ENCODE measurements at regions not wholly inside any gene's neighbourhood (a gene's known extent, or its start where the extent isn't known, plus 50 kb on each side); places are given as distances from the start of the nearest gene placed in this dataset.

GRCh38 chr21:36534656-36535055, 54.7 kb upstream of the CLDN14 start:
- no peak for TF ChIP-seq CTCF (IDR thresholded peaks at IDR 0.05)
- no peak for TF ChIP-seq POLR2A (IDR thresholded peaks at IDR 0.05)
